ENCODE measurements at regions not wholly inside any gene's neighbourhood (a gene's known extent, or its start where the extent isn't known, plus 50 kb on each side); places are given as distances from the start of the nearest gene placed in this dataset.
A peak's percentile ranks its signal among the peaks of the same experiment; 100 is the strongest.
"Not testable (repeated sequence)": the region's sequence is repeated elsewhere in the genome, so short reads cannot be mapped to it uniquely, and the experiment has no call there.

- Histone ChIP-seq H3K4me3 (ENCODE audit: low read length) (no peak overlapping the region), H3K4me1 (ENCODE audit: control insufficient read depth, insufficient read depth, low read length) (no peaks in the 10 kb centered on the region), H3K27me3 (ENCODE audit: control insufficient read depth, insufficient read depth, low read length) (no peaks in the 10 kb centered on the region), H3K9me3 (ENCODE audit: control insufficient read depth, low read depth, low read length) (no peaks in the 10 kb centered on the region), H3K36me3 (ENCODE audit: control insufficient read depth, insufficient read depth, low read length) (no peaks in the 10 kb centered on the region), H3K27ac (ENCODE audit: low read length) (no peak overlapping the region)
- no CpG with 5 or more reads among the region's 9 CpGs for WGBS (ENCODE audit: insufficient coverage, low lambda C conversion rate)
- no peak for DNase-seq
These were observed 51.9 kb upstream of the TBL1XR1 start for GRCh38 chr3:177249203-177249602.

- no peaks in the 10 kb centered on the region for H3K4me1 ChIP-seq (ENCODE audit: control insufficient read depth, insufficient read depth, low read length)
- 17% methylated on average over 1 of the region's 1 CpG for WGBS (ENCODE audit: insufficient coverage, low lambda C conversion rate)
- DNase-seq: no peak
- H3K27ac ChIP-seq (ENCODE audit: low read length): no peak overlapping the region
- no peaks in the 10 kb centered on the region for H3K9me3 ChIP-seq (ENCODE audit: control insufficient read depth, low read depth, low read length)
- H3K27me3 ChIP-seq (ENCODE audit: control insufficient read depth, insufficient read depth, low read length): no peaks in the 10 kb centered on the region
- no peaks in the 10 kb centered on the region for H3K36me3 ChIP-seq (ENCODE audit: control insufficient read depth, insufficient read depth, low read length)
- H3K4me3 ChIP-seq (ENCODE audit: low read length): no peak overlapping the region
These were observed 52.9 kb upstream of the TBL1XR1 start for GRCh38 chr3:177250151-177250550.

DNA sequence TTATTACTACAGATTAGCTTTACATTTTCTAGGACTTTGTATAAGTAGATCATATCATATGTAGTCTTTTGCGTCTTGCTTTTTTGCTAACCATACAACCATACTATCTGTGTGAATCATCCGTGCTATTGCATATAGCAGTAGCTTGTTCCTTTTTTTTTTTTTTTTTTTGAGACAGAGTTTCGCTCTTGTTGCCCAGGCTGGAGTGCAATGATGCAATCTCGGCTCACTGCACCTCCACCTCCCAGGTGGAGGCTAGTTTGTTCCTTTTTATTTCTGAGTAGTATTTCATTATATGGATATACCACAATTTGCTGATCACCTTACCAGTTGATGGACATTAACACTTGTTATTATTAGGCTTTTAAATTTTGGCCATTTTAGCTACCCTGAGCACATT, 54.5 kb upstream of the TBL1XR1 start:
- 100% methylated on average over 1 of the region's 4 CpGs for WGBS (ENCODE audit: insufficient coverage, low lambda C conversion rate)
- Histone ChIP-seq H3K27me3 (ENCODE audit: control insufficient read depth, insufficient read depth, low read length) (no peaks in the 10 kb centered on the region), H3K4me3 (ENCODE audit: low read length) (no peak overlapping the region), H3K4me1 (ENCODE audit: control insufficient read depth, insufficient read depth, low read length) (no peaks in the 10 kb centered on the region), H3K27ac (ENCODE audit: low read length) (no peak overlapping the region), H3K9me3 (ENCODE audit: control insufficient read depth, low read depth, low read length) (no peaks in the 10 kb centered on the region), H3K36me3 (ENCODE audit: control insufficient read depth, insufficient read depth, low read length) (no peaks in the 10 kb centered on the region)
- DNase-seq: no peak

- H3K27me3 ChIP-seq (ENCODE audit: control insufficient read depth, insufficient read depth, low read length): no peaks in the 10 kb centered on the region
- H3K4me1 ChIP-seq (ENCODE audit: control insufficient read depth, insufficient read depth, low read length): no peaks in the 10 kb centered on the region
- no CpG with 5 or more reads among the region's 1 CpG for WGBS (ENCODE audit: insufficient coverage, low lambda C conversion rate)
- H3K9me3 ChIP-seq (ENCODE audit: control insufficient read depth, low read depth, low read length): no peaks in the 10 kb centered on the region
- no peak overlapping the region for H3K4me3 ChIP-seq (ENCODE audit: low read length)
- H3K27ac ChIP-seq (ENCODE audit: low read length): no peak overlapping the region
- H3K36me3 ChIP-seq (ENCODE audit: control insufficient read depth, insufficient read depth, low read length): no peaks in the 10 kb centered on the region
- peak in 1 of 2 donors; percentile 28 for DNase-seq
These were observed 59.7 kb upstream of the TBL1XR1 start for GRCh38 chr3:177257006-177257405.

DNA sequence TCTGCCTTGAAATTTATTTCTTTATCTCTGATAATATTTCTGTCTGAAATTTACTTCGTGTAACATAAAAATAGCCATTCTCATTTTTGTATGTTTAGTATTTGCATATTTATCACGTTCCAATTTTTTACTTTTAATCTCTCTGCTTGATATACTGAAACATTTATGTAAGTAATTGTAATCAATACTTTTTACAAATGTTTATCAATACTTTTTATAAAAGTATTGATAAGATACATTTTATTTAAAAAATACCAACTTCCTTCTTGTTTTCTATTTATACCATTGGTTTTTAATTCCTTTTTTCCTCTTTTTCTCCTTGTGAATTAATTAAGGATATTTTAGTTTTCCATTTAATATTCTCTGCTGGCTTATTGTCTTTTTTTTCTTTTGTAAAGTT, 60.3 kb upstream of the TBL1XR1 start:
- Histone ChIP-seq H3K27ac (ENCODE audit: low read length) (no peak overlapping the region), H3K4me1 (ENCODE audit: control insufficient read depth, insufficient read depth, low read length) (no peaks in the 10 kb centered on the region), H3K27me3 (ENCODE audit: control insufficient read depth, insufficient read depth, low read length) (no peaks in the 10 kb centered on the region), H3K36me3 (ENCODE audit: control insufficient read depth, insufficient read depth, low read length) (no peaks in the 10 kb centered on the region), H3K4me3 (ENCODE audit: low read length) (no peak overlapping the region), H3K9me3 (ENCODE audit: control insufficient read depth, low read depth, low read length) (no peaks in the 10 kb centered on the region)
- DNase-seq: no peak
- 78% methylated on average over 2 of the region's 2 CpGs for WGBS (ENCODE audit: insufficient coverage, low lambda C conversion rate)

- DNase-seq: no peak
- 83% methylated on average over 1 of the region's 5 CpGs for WGBS (ENCODE audit: insufficient coverage, low lambda C conversion rate)
- Histone ChIP-seq H3K4me3 (ENCODE audit: low read length) (no peak overlapping the region), H3K27ac (ENCODE audit: low read length) (no peak overlapping the region), H3K4me1 (ENCODE audit: control insufficient read depth, insufficient read depth, low read length) (no peaks in the 10 kb centered on the region), H3K9me3 (ENCODE audit: control insufficient read depth, low read depth, low read length) (no peaks in the 10 kb centered on the region), H3K27me3 (ENCODE audit: control insufficient read depth, insufficient read depth, low read length) (no peaks in the 10 kb centered on the region), H3K36me3 (ENCODE audit: control insufficient read depth, insufficient read depth, low read length) (no peaks in the 10 kb centered on the region)
These were observed 65.1 kb upstream of the TBL1XR1 start for GRCh38 chr3:177262396-177262795.

DNA sequence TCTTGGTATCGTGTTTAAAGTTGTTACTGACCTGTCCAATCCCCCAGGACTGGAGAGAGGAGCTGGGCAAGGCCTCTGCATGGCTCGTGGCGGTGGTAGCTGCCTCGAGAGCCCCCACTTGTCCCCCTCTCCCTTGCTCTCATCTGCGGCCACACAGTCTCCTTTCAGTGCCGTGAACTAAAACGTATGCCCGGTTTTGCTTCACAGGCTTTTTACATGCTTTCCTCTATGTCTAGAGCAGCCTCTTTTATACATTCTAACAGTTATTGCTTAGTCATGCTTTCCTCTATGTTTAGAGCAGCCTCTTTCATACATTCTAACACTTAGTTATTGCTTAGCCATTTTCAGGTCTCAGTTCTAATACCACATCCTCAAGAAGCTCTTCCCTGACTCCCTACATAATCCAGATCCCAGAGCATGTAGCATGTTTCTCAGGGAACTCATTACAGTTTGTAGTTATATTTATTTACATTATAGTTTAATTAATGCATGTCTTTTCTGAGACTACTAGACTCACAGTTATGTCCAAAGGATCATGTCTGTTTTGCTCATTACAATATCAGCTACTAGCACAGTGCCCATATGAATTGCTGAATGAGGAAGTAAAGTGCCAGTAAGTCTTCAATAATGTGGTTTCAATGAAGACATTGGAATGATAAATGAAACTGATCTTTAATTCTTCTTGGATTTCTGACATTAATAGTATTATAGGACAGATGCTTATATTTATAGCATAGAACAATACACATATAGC, 66.5 kb upstream of the TBL1XR1 start:
- no peak for DNase-seq
- Histone ChIP-seq H3K27ac (ENCODE audit: low read length) (no peak overlapping the region), H3K9me3 (ENCODE audit: control insufficient read depth, low read depth, low read length) (no peaks in the 10 kb centered on the region), H3K27me3 (ENCODE audit: control insufficient read depth, insufficient read depth, low read length) (no peaks in the 10 kb centered on the region), H3K4me1 (ENCODE audit: control insufficient read depth, insufficient read depth, low read length) (no peaks in the 10 kb centered on the region), H3K4me3 (ENCODE audit: low read length) (no peak overlapping the region), H3K36me3 (ENCODE audit: control insufficient read depth, insufficient read depth, low read length) (no peaks in the 10 kb centered on the region)
- WGBS (ENCODE audit: insufficient coverage, low lambda C conversion rate): 44% methylated on average over 3 of the region's 8 CpGs

DNA sequence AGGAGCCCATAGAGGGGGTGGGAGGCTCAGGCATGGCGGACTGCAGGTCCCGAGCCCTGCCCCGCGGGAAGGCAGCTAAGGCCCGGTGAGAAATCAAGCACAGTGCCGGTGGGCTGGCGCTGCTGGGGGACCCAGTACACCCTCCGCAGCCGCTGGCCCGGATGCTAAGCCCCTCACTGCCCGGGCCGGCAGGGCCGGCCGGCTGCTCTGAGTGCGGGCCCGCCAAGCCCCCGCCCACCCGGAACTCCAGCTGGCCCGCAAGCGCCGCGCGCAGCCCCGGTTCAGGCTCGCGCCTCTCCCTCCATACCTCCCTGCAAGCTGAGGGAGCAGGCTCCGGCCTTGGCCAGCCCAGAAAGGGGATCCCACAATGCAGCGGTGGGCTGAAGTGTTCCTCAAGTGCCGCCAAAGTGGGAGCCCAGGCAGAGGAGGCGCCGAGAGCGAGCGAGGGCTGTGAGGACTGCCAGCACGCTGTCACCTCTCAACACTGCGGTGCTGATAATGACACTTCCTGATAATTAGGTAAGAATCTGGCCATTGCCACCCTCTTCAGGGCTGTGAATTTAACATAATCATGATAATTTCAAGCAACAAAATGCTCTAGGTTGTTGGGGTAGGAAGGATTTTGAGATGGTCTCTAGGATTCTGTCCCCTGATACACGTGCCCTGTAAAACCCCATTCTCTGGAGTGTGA, 74.7 kb upstream of the TBL1XR1 start:
- H3K27ac ChIP-seq (ENCODE audit: low read length); H3K27me3 ChIP-seq (ENCODE audit: control insufficient read depth, insufficient read depth, low read length); DNase-seq; H3K4me3 ChIP-seq (ENCODE audit: low read length); H3K9me3 ChIP-seq (ENCODE audit: control insufficient read depth, low read depth, low read length); H3K4me1 ChIP-seq (ENCODE audit: control insufficient read depth, insufficient read depth, low read length); H3K36me3 ChIP-seq (ENCODE audit: control insufficient read depth, insufficient read depth, low read length): not testable (repeated sequence)
- no CpG with 5 or more reads among the region's 36 CpGs for WGBS (ENCODE audit: insufficient coverage, low lambda C conversion rate)

- Histone ChIP-seq H3K9me3 (ENCODE audit: control insufficient read depth, low read depth, low read length) (no peaks in the 10 kb centered on the region), H3K4me1 (ENCODE audit: control insufficient read depth, insufficient read depth, low read length) (peaks cover 4% of the 10 kb centered on the region), H3K4me3 (ENCODE audit: low read length) (no peak overlapping the region), H3K36me3 (ENCODE audit: control insufficient read depth, insufficient read depth, low read length) (no peaks in the 10 kb centered on the region), H3K27ac (ENCODE audit: low read length) (no peak overlapping the region), H3K27me3 (ENCODE audit: control insufficient read depth, insufficient read depth, low read length) (no peaks in the 10 kb centered on the region)
- DNase-seq: no peak
These were observed 80.7 kb upstream of the TBL1XR1 start for GRCh38 chr3:177278016-177278415.

DNA sequence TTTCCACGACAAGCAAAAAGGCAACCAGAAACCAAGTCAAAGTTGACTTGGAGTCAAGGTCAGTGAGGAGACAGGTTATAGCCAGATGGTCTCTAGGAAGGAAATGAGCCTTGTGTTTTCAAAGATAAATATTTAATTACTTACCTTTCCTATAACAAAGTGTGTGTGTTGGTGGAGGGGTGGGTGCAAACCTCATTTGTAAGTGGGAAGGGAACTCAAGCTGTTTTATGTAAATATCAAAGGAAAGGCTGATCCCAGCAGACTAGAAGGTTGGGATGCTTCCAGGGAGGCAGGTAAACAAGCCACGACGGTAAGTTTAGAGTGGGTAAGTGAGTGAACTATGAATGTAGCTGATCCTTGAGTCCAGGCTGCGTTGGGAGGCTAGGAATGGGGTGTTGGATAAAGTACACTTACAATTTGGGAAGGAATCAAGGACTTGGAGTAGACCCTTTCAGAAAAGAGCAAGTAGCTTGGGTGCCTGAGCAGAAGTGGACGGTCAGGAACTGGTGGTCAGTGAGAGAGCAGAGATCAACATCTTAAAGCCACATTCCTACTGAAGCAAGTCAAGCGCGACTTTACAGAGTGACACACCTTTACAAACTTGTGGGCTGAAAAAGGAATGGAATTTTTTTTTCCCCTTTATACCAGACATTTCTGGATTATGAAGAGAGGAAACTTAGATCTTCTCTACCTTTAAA, 82.0 kb upstream of the TBL1XR1 start:
- no peak for DNase-seq
- H3K4me1 ChIP-seq (ENCODE audit: control insufficient read depth, insufficient read depth, low read length): peaks cover 9% of the 10 kb centered on the region

More for the DNA sequence above, 82.0 kb upstream of the TBL1XR1 start:
- no peaks in the 10 kb centered on the region for H3K27me3 ChIP-seq (ENCODE audit: control insufficient read depth, insufficient read depth, low read length)
- no peaks in the 10 kb centered on the region for H3K36me3 ChIP-seq (ENCODE audit: control insufficient read depth, insufficient read depth, low read length)
- H3K27ac ChIP-seq (ENCODE audit: low read length): no peak overlapping the region
- no peaks in the 10 kb centered on the region for H3K9me3 ChIP-seq (ENCODE audit: control insufficient read depth, low read depth, low read length)
- WGBS (ENCODE audit: insufficient coverage, low lambda C conversion rate): 43% methylated on average over 2 of the region's 7 CpGs
- H3K4me3 ChIP-seq (ENCODE audit: low read length): no peak overlapping the region

All from large intestine (tissue), 3 donors.